Mucosa of rectum (tissue), 2 donors: ENCODE measurements at regions not wholly inside any gene's neighbourhood (a gene's known extent, or its start where the extent isn't known, plus 50 kb on each side); places are given as distances from the start of the nearest gene placed in this dataset.
"Not testable (repeated sequence)": the region's sequence is repeated elsewhere in the genome, so short reads cannot be mapped to it uniquely, and the experiment has no call there.

ENCODE experiments used
- H3K27ac ChIP-seq, 2 donors: one replicate each; pipeline ENCODE4 v1.7.0; 2013; ENCODE audit warnings: inconsistent platforms in 2 of 2, low read depth in 2 of 2, low read length in 2 of 2
- H3K27me3 ChIP-seq, 2 donors: one replicate each; pipeline ENCODE4 v1.7.0; 2013; ENCODE audit warnings: low read length in 2 of 2; ENCODE audit not compliant: control insufficient read depth in 2 of 2, insufficient read depth in 2 of 2
- H3K36me3 ChIP-seq, 2 donors: one replicate each; pipeline ENCODE4 v1.7.0; 2013; ENCODE audit warnings: low read length in 2 of 2; ENCODE audit not compliant: control insufficient read depth in 2 of 2, insufficient read depth in 2 of 2
- H3K4me1 ChIP-seq, 2 donors: one replicate each; pipeline ENCODE4 v1.7.0; 2013; ENCODE audit warnings: low read length in 2 of 2, mild to moderate bottlenecking in 1 of 2; ENCODE audit not compliant: control insufficient read depth in 2 of 2, insufficient read depth in 2 of 2
- H3K4me3 ChIP-seq, 2 donors: one replicate each; pipeline ENCODE4 v1.7.0; 2013; ENCODE audit warnings: low read length in 2 of 2
- H3K9ac ChIP-seq, 2 donors: one replicate each; pipeline ENCODE4 v1.7.0; 2013; ENCODE audit warnings: low read length in 2 of 2, low read depth in 1 of 2, mild to moderate bottlenecking in 1 of 2
- H3K9me3 ChIP-seq, 2 donors: one replicate each; pipeline ENCODE4 v1.7.0; 2013; ENCODE audit warnings: low read length in 2 of 2; ENCODE audit not compliant: control insufficient read depth in 2 of 2
- donor health status: healthy.
- donor health status: Normal muscosa, but diverticular disease.

GRCh38 chr12:59273561-59273960 lies 322.3 kb upstream of the SLC16A7 start:
- not testable (repeated sequence) for H3K27ac ChIP-seq, H3K27me3 ChIP-seq, H3K36me3 ChIP-seq, H3K4me3 ChIP-seq, H3K9ac ChIP-seq, H3K9me3 ChIP-seq, H3K4me1 ChIP-seq

- H3K27ac ChIP-seq, result no peak overlapping the region
- no peaks in the 10 kb centered on the region for H3K36me3 ChIP-seq
- no peaks in the 10 kb centered on the region for H3K4me1 ChIP-seq
- H3K4me3 ChIP-seq, result no peak overlapping the region
- H3K9me3 ChIP-seq, result no peaks in the 10 kb centered on the region
- no peaks in the 10 kb centered on the region for H3K27me3 ChIP-seq
- H3K9ac ChIP-seq, result no peak overlapping the region
Observed at GRCh38 chr12:59268295-59268809, 327.5 kb upstream of the SLC16A7 start.

GRCh38 chr12:59260202-59260601 lies 335.6 kb upstream of the SLC16A7 start:
- H3K27me3 ChIP-seq, result no peaks in the 10 kb centered on the region
- H3K9me3 ChIP-seq, result no peaks in the 10 kb centered on the region
- no peak overlapping the region for H3K27ac ChIP-seq
- no peak overlapping the region for H3K4me3 ChIP-seq
- no peaks in the 10 kb centered on the region for H3K36me3 ChIP-seq
- no peak overlapping the region for H3K9ac ChIP-seq
- H3K4me1 ChIP-seq, result no peaks in the 10 kb centered on the region

GRCh38 chr12:59252731-59253130 lies 332.4 kb upstream of the LRIG3 start:
- H3K27me3 ChIP-seq, result no peaks in the 10 kb centered on the region
- H3K36me3 ChIP-seq, result no peaks in the 10 kb centered on the region
- H3K4me1 ChIP-seq, result no peaks in the 10 kb centered on the region
- no peak overlapping the region for H3K27ac ChIP-seq
- H3K9ac ChIP-seq, result no peak overlapping the region
- peaks cover 0 to 3% of the 10 kb centered on the region in 2 donors for H3K9me3 ChIP-seq
- no peak overlapping the region for H3K4me3 ChIP-seq

- H3K4me1 ChIP-seq, result no peaks in the 10 kb centered on the region
- peaks cover 0 to 3% of the 10 kb centered on the region in 2 donors for H3K9me3 ChIP-seq
- H3K36me3 ChIP-seq, result no peaks in the 10 kb centered on the region
- H3K4me3 ChIP-seq, result no peak overlapping the region
- no peak overlapping the region for H3K9ac ChIP-seq
- H3K27me3 ChIP-seq, result no peaks in the 10 kb centered on the region
- no peak overlapping the region for H3K27ac ChIP-seq
Observed at GRCh38 chr12:59250766-59251165, 330.5 kb upstream of the LRIG3 start.

GRCh38 chr12:59240048-59240447 lies 319.7 kb upstream of the LRIG3 start:
- no peak overlapping the region for H3K27ac ChIP-seq
- H3K9me3 ChIP-seq, result no peaks in the 10 kb centered on the region
- no peak overlapping the region for H3K9ac ChIP-seq
- no peaks in the 10 kb centered on the region for H3K36me3 ChIP-seq
- H3K4me3 ChIP-seq, result no peak overlapping the region
- no peaks in the 10 kb centered on the region for H3K4me1 ChIP-seq
- no peaks in the 10 kb centered on the region for H3K27me3 ChIP-seq

GRCh38 chr12:59234391-59234790 lies 314.1 kb upstream of the LRIG3 start:
- Histone ChIP-seq H3K9me3 (no peaks in the 10 kb centered on the region), H3K36me3 (no peaks in the 10 kb centered on the region), H3K27me3 (no peaks in the 10 kb centered on the region), H3K27ac (no peak overlapping the region), H3K9ac (no peak overlapping the region), H3K4me1 (no peaks in the 10 kb centered on the region), H3K4me3 (no peak overlapping the region)

- Histone ChIP-seq H3K9ac (no peak overlapping the region), H3K27ac (no peak overlapping the region), H3K4me1 (no peaks in the 10 kb centered on the region), H3K9me3 (no peaks in the 10 kb centered on the region), H3K36me3 (no peaks in the 10 kb centered on the region), H3K27me3 (no peaks in the 10 kb centered on the region), H3K4me3 (no peak overlapping the region)
Observed at GRCh38 chr12:59230334-59230733, 310.0 kb upstream of the LRIG3 start.

GRCh38 chr12:59219148-59219547 lies 298.8 kb upstream of the LRIG3 start:
- Histone ChIP-seq H3K27me3 (no peaks in the 10 kb centered on the region), H3K9me3 (no peaks in the 10 kb centered on the region), H3K4me3 (no peak overlapping the region), H3K36me3 (no peaks in the 10 kb centered on the region), H3K9ac (no peak overlapping the region), H3K4me1 (no peaks in the 10 kb centered on the region), H3K27ac (no peak overlapping the region)

- Histone ChIP-seq H3K36me3 (no peaks in the 10 kb centered on the region), H3K9ac (no peak overlapping the region), H3K9me3 (no peaks in the 10 kb centered on the region), H3K4me1 (no peaks in the 10 kb centered on the region), H3K27me3 (no peaks in the 10 kb centered on the region), H3K27ac (no peak overlapping the region), H3K4me3 (no peak overlapping the region)
Observed at GRCh38 chr12:59196989-59197388, 276.7 kb upstream of the LRIG3 start.

- Histone ChIP-seq H3K36me3 (no peaks in the 10 kb centered on the region), H3K9ac (no peak overlapping the region), H3K4me3 (no peak overlapping the region), H3K9me3 (no peaks in the 10 kb centered on the region), H3K4me1 (no peaks in the 10 kb centered on the region), H3K27me3 (no peaks in the 10 kb centered on the region), H3K27ac (no peak overlapping the region)
Observed at GRCh38 chr12:59194794-59195193, 274.5 kb upstream of the LRIG3 start.
